Posterior vena cava (tissue), 2 donors: ENCODE measurements at regions not wholly inside any gene's neighbourhood (a gene's known extent, or its start where the extent isn't known, plus 50 kb on each side); places are given as distances from the start of the nearest gene placed in this dataset.
"Not testable (repeated sequence)": the region's sequence is repeated elsewhere in the genome, so short reads cannot be mapped to it uniquely, and the experiment has no call there.

Source experiments
- DNase-seq: peaks from one replicate; pipeline ENCODE4 v3.0.0-alpha.2; 2020; ENCODE audit warnings: low spot score
- intact Hi-C, 2 donors: fragments of 100-400 bp; cut with DNase I; formaldehyde crosslinking; loops; one replicate each; pipeline versions ENCODE4 v1.14.1 to v1.14.2; 2022 to 2023
- donor health status: DM: yes; HTN: yes; CAD: no.
- donor health status: DM: yes; HTN: yes; CAD: no.

GRCh38 chr5:117394506-117395157, 820.0 kb upstream of the SEMA6A start:
- intact Hi-C loops, result no loop called here
- no peak for DNase-seq

DNA sequence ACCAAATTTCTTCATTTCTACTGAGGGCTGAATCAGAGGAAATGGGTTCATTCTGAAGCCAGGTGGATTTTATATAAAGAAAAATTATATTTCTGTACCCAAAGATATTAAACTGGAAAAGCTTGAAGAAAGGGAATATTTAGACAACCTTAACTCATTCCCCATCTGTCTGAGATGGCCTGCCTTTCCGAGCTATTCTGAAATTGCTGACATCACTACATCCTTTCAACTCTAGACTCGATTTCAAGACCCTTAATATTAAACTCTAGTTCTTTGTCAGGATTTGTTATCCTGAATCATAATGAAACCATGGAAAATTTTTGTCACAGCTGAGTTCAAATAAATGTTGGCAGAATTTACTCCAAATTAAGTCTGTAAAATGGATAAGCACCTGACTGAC, 818.5 kb upstream of the SEMA6A start:
- intact Hi-C loops, result no loop called here
- no peak for DNase-seq

- intact Hi-C loops, result no loop called here
- DNase-seq, result no peak
Measured at GRCh38 chr5:117380316-117380715, 805.7 kb upstream of the SEMA6A start.

GRCh38 chr5:117379521-117379920, 804.9 kb upstream of the SEMA6A start:
- no peak for DNase-seq
- intact Hi-C loops, result no loop called here

GRCh38 chr5:117376748-117377147, 802.1 kb upstream of the SEMA6A start:
- intact Hi-C loops, result no loop called here
- no peak for DNase-seq

DNA sequence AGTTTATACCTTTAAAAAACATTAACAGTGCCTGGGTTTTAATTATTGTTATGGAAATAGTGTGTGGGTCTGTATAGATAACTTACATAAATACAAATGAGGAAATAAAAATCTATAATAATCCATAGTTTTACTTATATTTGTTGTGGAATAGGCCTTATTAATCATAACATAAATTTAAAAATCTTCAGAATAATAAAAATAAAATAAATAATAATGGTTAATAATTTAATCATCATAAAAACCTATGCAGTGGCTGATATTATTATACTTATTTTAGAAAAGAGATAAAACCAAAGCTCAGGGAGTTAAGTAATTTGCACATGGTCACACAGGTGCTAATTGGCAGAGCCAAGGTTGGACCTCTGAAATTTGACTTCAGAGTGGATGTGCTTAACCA, 785.3 kb upstream of the SEMA6A start:
- no peak for DNase-seq
- intact Hi-C loops, result no loop called here

- intact Hi-C loops, result no loop called here
Measured at GRCh38 chr5:117357886-117358285, 783.3 kb upstream of the SEMA6A start.

DNA sequence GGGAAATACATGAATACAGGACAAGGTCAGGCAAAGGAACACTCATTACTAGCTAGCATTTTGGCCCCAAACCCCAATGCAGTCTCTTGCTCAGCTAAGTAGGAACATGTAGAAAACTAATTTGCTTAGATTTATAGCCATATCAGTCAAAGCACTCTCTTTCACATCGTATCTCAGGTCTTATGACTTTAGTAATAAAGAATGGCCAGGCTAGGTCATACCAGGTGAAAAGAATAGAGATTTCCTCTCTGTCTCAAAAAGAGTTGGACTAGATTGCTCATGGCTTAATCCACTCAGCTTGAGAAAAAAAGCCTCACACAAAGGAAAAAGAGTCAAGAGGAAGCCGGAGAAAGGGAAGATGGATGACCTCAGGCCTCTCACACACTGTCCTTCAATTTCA, 772.7 kb upstream of the SEMA6A start:
- intact Hi-C loops, result no loop called here
- DNase-seq, result no peak

More at GRCh38 chr5:117357886-117358285, 783.3 kb upstream of the SEMA6A start:
- no peak for DNase-seq

DNA sequence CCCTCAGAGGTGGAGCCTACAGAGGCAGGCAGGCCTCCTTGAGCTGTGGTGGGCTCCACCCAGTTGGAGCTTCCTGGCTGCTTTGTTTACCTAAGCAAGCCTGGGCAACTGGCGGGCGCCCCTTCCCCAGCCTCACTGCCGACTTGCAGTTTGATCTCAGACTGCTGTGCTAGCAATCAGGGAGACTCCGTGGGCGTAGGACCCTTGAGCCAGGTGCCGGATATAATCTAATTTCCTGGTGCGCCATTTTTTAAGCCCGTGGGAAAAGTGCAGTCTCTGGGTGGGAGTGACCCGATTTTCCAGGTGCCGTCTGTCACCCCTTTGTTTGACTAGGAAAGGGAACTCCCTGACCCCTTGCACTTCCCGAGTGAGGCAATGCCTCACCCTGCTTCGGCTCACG, 769.1 kb upstream of the SEMA6A start:
- intact Hi-C loops, DNase-seq: not testable (repeated sequence)

- intact Hi-C loops, result no loop called here
- DNase-seq, result no peak
Measured at GRCh38 chr5:117337064-117337749, 762.6 kb upstream of the SEMA6A start.

DNA sequence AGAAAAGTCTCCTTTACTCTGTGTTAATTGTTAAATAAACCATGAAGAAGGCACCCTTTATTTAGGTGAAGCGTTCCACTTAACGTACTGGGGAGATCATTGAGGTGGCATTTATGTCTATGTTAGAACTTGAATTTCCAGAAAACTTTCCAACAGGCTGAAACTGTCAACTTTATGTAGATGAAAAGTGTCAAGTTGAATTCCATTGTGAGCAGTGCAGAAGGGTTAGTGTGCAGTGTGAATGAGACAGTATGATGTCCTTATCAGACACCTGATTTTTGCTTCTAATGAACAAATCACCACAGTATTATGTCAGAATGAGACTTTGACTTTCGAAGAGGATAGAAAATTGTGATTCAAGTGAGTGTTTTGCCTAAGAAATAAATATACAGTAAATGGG, 761.6 kb upstream of the SEMA6A start:
- intact Hi-C loops, result no loop called here

DNA sequence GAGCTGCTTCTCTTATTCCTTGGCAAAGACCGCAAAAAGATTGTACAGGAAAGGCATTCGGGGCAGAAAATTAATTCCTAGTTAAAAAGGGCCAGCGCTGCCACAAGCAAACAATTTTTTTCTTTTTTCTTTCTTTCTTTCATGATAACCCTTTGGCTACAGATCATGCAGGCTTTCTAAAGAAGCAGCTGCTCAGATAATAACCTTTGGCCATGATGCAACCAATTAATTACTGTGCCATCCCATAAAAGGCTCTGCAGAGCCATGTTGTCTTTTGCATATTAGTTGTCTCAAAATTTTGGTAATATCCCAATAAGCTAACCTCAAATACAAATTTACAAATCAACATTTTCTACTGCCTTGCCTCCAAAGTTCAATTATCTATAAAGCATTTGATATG, 758.4 kb upstream of the SEMA6A start:
- DNase-seq, result no peak
- intact Hi-C loops, result no loop called here

More for the DNA sequence above, 761.6 kb upstream of the SEMA6A start:
- DNase-seq, result no peak

GRCh38 chr5:117332341-117332740, 757.7 kb upstream of the SEMA6A start:
- DNase-seq, result no peak
- intact Hi-C loops, result no loop called here

DNA sequence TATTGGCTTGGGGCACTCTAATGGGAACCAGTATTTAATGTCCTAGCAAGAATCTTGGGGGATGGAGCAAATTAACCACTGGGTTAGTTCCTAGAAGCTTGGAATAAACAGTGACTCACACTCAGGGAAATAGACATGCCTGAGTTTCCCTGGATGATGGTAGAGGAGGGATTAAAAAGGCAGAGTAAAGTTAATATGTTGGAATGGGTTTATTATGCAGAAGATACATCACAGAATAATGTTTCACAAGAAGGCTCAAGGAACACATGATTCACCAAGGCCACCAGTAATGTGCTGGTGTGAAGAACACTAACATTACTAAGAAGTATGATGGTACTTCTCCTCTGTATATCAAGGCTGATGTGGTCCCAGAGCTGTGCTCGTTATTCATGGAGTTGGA, 752.9 kb upstream of the SEMA6A start:
- DNase-seq, result no peak

GRCh38 chr5:117326997-117327396, 752.4 kb upstream of the SEMA6A start:
- DNase-seq, result no peak
- intact Hi-C loops, result no loop called here

More for the DNA sequence above, 752.9 kb upstream of the SEMA6A start:
- intact Hi-C loops, result no loop called here

- DNase-seq, result no peak
- intact Hi-C loops, result no loop called here
Measured at GRCh38 chr5:117318528-117318927, 743.9 kb upstream of the SEMA6A start.

DNA sequence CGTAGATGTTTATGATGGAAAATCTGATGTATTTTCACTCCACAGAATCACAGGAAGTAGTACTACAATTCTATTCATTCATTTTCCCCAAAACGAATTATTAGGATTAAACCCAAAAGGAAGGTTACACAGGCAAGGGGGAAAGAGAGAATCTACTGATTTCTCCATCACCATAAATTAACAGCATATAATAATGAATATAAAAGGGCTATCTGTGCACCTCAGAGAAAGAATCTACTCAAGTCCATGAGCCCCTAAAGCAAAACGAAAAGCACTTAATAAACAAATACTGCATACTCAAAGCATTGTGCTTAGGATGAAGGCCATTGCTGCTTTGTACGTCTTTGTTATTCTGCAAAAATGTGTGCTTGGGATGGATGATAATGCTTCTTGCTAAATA, 740.5 kb upstream of the SEMA6A start:
- no peak for DNase-seq
- intact Hi-C loops, result no loop called here

- intact Hi-C loops, result not testable (repeated sequence)
- DNase-seq, result peak; percentile 68
Measured at GRCh38 chr5:117304512-117305107, 730.0 kb upstream of the SEMA6A start.

- no peak for DNase-seq
- intact Hi-C loops, result no loop called here
Measured at GRCh38 chr5:117302949-117303348, 728.3 kb upstream of the SEMA6A start.

DNA sequence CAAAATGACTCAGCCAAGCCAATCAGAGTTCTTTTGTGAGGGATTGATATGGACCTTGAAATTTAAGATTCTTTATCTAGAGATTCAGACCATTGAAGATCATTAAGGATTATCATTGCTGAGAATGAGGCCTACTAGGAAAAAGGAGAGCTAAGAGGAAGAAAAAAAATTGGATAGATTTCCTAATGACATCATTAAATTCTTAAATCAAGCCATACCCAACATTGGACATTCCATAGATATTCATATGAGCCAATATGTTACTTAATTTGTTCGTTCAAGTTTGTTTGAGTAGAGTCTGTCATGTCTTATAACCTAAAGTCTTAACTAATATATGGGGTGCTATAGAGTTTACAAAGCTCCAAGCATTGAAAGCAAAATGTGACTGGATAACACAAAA, 727.9 kb upstream of the SEMA6A start:
- intact Hi-C loops, result no loop called here
- no peak for DNase-seq

DNA sequence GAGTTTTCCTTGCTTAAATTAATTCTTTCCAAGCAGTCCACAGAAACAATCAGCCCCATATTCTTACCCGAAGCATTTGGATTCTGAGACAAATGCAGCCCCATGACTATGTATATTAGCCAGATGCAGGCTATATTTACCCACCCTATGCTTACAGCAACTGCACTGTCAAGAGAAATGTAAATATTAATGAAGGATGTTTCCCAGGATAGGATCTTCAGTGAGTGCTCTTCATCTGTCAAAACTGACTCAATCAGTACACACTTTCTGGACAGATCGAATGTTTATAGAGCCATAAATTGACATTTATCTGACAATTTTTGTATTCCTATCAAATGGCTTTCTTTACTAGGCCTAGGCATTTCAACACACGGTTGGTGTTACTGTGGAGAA, 725.3 kb upstream of the SEMA6A start:
- DNase-seq, result no peak
- intact Hi-C loops, result no loop called here
